Naive thymus-derived CD4-positive, alpha-beta T cell (primary cell): ENCODE measurements at regions not wholly inside any gene's neighbourhood (a gene's known extent, or its start where the extent isn't known, plus 50 kb on each side); places are given as distances from the start of the nearest gene placed in this dataset.

Experiments used
- ATAC-seq: fragments of 150-1000 bp; cut with Tn5 transposase; 2 replicates; pipeline ENCODE4 v1.10.0; 2021; ENCODE audit warnings: mild to moderate bottlenecking, moderate library complexity
- CTCF ChIA-PET: fragments of 350-600 bp; sonication (Branson Sonifier 250); formaldehyde crosslinking; loops from one replicate; lab custom pipeline; 2021; ENCODE audit warnings: antibody characterized with exemption; lab: Charles Lee
- POLR2A ChIA-PET: fragments of 350-600 bp; sonication (Branson Sonifier 250); formaldehyde crosslinking; loops from one replicate; lab custom pipeline; 2021; ENCODE audit warnings: antibody characterized with exemption, inconsistent platforms; lab: Charles Lee
- DNase-seq, 9 donors: peaks; one replicate each; pipeline versions ENCODE4 v3.0.0 to v3.0.0-alpha.2; 2020 to 2022; ENCODE audit warnings: mixed read lengths in 1 of 9
- H3K27ac ChIP-seq: one replicate; pipeline ENCODE4 v1.7.0; 2013; ENCODE audit warnings: mild to moderate bottlenecking, low read depth, low read length, moderate library complexity
- H3K27me3 ChIP-seq, 2 donors: one replicate each; pipeline ENCODE4 v1.7.0; 2013; ENCODE audit warnings: low read length in 2 of 2, mild to moderate bottlenecking in 2 of 2, moderate library complexity in 2 of 2; ENCODE audit not compliant: control insufficient read depth in 2 of 2, insufficient read depth in 2 of 2
- H3K36me3 ChIP-seq, 3 experiments: 1 replicate in 2 of 3; 2 replicates in 1 of 3; pipeline ENCODE4 v1.7.0; 2013; ENCODE audit warnings: low read length in 3 of 3, mild to moderate bottlenecking in 3 of 3, moderate library complexity in 1 of 3; ENCODE audit not compliant: insufficient read depth in 3 of 3, control insufficient read depth in 2 of 3
- H3K4me1 ChIP-seq, 2 donors: one replicate each; pipeline ENCODE4 v1.7.0; 2013; ENCODE audit warnings: low read length in 2 of 2, mild to moderate bottlenecking in 2 of 2, moderate library complexity in 1 of 2; ENCODE audit not compliant: control insufficient read depth in 2 of 2, insufficient read depth in 2 of 2
- H3K4me3 ChIP-seq: 2 replicates; pipeline ENCODE4 v1.7.0; 2013; ENCODE audit warnings: mild to moderate bottlenecking, low read length
- H3K9me3 ChIP-seq, 3 experiments: 1 replicate in 2 of 3; 2 replicates in 1 of 3; pipeline ENCODE4 v1.7.0; 2013; ENCODE audit warnings: low read length in 3 of 3; ENCODE audit not compliant: control insufficient read depth in 2 of 3
- H3K27ac Mint-ChIP-seq, 9 donors: one replicate each; pipeline ENCODE4 v1.8.0; 2020 to 2022; ENCODE audit warnings: mixed read lengths in 9 of 9, mild to moderate bottlenecking in 8 of 9, moderate library complexity in 5 of 9, inconsistent platforms in 2 of 9
- H3K27me3 Mint-ChIP-seq, 5 donors: one replicate each; pipeline ENCODE4 v1.8.0; 2021 to 2022; ENCODE audit warnings: mixed read lengths in 5 of 5, mild to moderate bottlenecking in 1 of 5
- H3K36me3 Mint-ChIP-seq, 5 donors: one replicate each; pipeline ENCODE4 v1.8.0; 2020 to 2022; ENCODE audit warnings: mixed read lengths in 5 of 5, mild to moderate bottlenecking in 3 of 5, inconsistent platforms in 1 of 5
- H3K4me1 Mint-ChIP-seq, 7 donors: one replicate each; pipeline ENCODE4 v1.8.0; 2020 to 2022; ENCODE audit warnings: mixed read lengths in 7 of 7, mild to moderate bottlenecking in 3 of 7, inconsistent platforms in 1 of 7
- H3K4me3 Mint-ChIP-seq, 10 donors: one replicate each; pipeline ENCODE4 v1.8.0; 2020 to 2022; ENCODE audit warnings: mild to moderate bottlenecking in 10 of 10, mixed read lengths in 10 of 10, moderate library complexity in 6 of 10, inconsistent platforms in 2 of 10
- H3K9me3 Mint-ChIP-seq, 11 donors: one replicate each; pipeline ENCODE4 v1.8.0; 2020 to 2022; ENCODE audit warnings: mixed read lengths in 11 of 11, mild to moderate bottlenecking in 4 of 11, inconsistent platforms in 1 of 11, moderate library complexity in 1 of 11
- intact Hi-C, 2 donors: fragments of 100-400 bp; cut with micrococcal nuclease; formaldehyde crosslinking; loops; one replicate each; pipeline ENCODE4 v1.15.1; 2023

DNA sequence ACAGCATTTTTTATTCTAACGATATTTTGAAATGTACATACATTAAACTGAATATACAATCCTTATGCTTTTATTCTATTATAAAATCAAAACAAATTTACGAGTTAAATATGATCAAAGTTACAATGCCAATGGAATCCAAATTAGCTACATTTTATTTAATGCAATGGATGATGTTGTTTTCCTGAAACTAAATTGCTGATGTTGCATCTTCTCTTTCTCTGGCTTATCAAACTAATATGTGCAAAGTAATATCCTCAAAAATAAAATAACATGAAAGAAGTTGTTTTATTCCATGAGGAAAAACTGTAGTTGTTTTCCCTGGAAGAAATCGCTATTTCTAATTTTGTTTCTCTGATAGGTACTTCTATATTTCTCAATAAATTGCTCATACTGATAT is 106.8 kb downstream of the ASB9 start:
- peaks cover 0 to 6% (median 0%) of the 10 kb centered on the region in 5 donors for H3K36me3 Mint-ChIP-seq
- POLR2A ChIA-PET = no interaction called here
- intact Hi-C loops = no loop called here

GRCh38 chrX:15160558-15161095 is 109.3 kb downstream of the ASB9 start:
- peaks cover 0 to 9% (median 0%) of the 10 kb centered on the region in 5 donors for H3K36me3 Mint-ChIP-seq
- peaks cover 7 to 17% of the 10 kb centered on the region in 2 donors for H3K4me1 ChIP-seq
- ChIA-PET CTCF (no interaction called here), POLR2A (no interaction called here)
- H3K27ac ChIP-seq = no peak overlapping the region
- peaks cover 3 to 45% (median 36%) of the 10 kb centered on the region in 7 donors for H3K4me1 Mint-ChIP-seq
- DNase-seq = no peak
- ATAC-seq = no peak
- peak overlapping the region in 3 of 9 donors; percentile 66 to 89 (median 75) for H3K27ac Mint-ChIP-seq
- H3K36me3 ChIP-seq = no peaks in the 10 kb centered on the region
- H3K4me3 Mint-ChIP-seq = no peak overlapping the region
- no peaks in the 10 kb centered on the region for H3K9me3 ChIP-seq
- H3K4me3 ChIP-seq = no peak overlapping the region
- H3K27me3 Mint-ChIP-seq = peaks cover 0 to 2% (median 0%) of the 10 kb centered on the region in 5 donors
- H3K9me3 Mint-ChIP-seq = peaks cover 0 to 3% (median 0%) of the 10 kb centered on the region in 11 donors
- H3K27me3 ChIP-seq = no peaks in the 10 kb centered on the region
- intact Hi-C loops = no loop called here

More for the DNA sequence above, 106.8 kb downstream of the ASB9 start:
- Mint-ChIP-seq H3K9me3 (peaks cover 0 to 4% (median 0%) of the 10 kb centered on the region in 11 donors), H3K27ac (no peak overlapping the region), H3K4me3 (no peak overlapping the region), H3K4me1 (peaks cover 2 to 33% (median 29%) of the 10 kb centered on the region in 7 donors), H3K27me3 (peaks cover 0 to 2% (median 0%) of the 10 kb centered on the region in 5 donors)
- Histone ChIP-seq H3K4me3 (no peak overlapping the region), H3K27me3 (no peaks in the 10 kb centered on the region), H3K4me1 (peaks cover 3 to 9% of the 10 kb centered on the region in 2 donors), H3K36me3 (no peaks in the 10 kb centered on the region), H3K27ac (no peak overlapping the region), H3K9me3 (no peaks in the 10 kb centered on the region)
- CTCF ChIA-PET = no interaction called here
- ATAC-seq (no peak), DNase-seq (no peak)

DNA sequence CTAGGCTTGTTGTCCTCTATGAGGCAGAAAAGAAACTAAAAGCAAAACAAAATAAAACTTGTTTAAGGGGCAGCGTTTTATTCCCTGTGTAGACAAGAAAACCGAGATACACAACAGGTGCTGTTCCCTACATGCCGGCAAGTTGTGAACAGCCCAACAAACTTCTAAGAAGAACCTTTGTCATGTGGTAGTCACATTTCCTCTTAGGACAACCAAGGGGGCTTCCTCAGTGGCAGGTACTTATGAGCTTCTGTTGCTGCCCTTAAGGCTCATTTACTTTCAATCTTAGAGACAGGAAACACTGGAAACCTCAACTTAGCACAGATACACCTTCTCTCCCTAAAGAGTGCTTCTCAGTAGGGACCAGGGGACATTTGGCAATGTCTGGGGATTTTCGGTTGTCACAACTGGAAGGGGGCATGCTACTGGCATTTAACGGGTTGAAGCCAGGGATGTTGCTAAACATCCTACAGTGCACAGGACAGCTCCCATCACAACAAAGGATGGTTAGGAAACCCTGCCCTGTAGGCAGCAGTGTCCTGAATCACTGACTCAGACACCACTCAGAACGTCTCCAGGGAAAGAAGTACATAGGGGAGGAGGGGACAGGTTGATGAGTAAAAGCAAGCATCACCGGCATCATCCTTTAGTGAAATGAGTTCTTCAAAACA is 111.0 kb downstream of the ASB9 start:
- intact Hi-C loops = loop anchor here (1.0 to 10.0 kb wide), 6 partner anchors 8 to 636 kb away; partner anchors contain the start of genes PIGA (in 1 of the 2) and ZRSR2 (in 1 of the 2)
- ATAC-seq (peak; percentile 57), DNase-seq (peak in 5 of 9 donors; percentile 16 to 36 (median 21))
- ChIA-PET POLR2A (no interaction called here), CTCF (no interaction called here)
- peaks cover 3 to 52% (median 39%) of the 10 kb centered on the region in 7 donors for H3K4me1 Mint-ChIP-seq
- Histone ChIP-seq H3K4me3 (peak overlapping the region; percentile 36), H3K27ac (no peak overlapping the region), H3K36me3 (no peaks in the 10 kb centered on the region), H3K4me1 (peaks cover 7 to 17% of the 10 kb centered on the region in 2 donors), H3K9me3 (no peaks in the 10 kb centered on the region), H3K27me3 (no peaks in the 10 kb centered on the region)
- H3K27ac Mint-ChIP-seq = peak overlapping the region; percentile 72 to 98 (median 92)
- peaks cover 0 to 14% (median 0%) of the 10 kb centered on the region in 5 donors for H3K36me3 Mint-ChIP-seq
- H3K4me3 Mint-ChIP-seq = peak overlapping the region; percentile 52 to 91 (median 82)
- H3K27me3 Mint-ChIP-seq = no peaks in the 10 kb centered on the region
- H3K9me3 Mint-ChIP-seq = peaks cover 0 to 4% (median 0%) of the 10 kb centered on the region in 11 donors

DNA sequence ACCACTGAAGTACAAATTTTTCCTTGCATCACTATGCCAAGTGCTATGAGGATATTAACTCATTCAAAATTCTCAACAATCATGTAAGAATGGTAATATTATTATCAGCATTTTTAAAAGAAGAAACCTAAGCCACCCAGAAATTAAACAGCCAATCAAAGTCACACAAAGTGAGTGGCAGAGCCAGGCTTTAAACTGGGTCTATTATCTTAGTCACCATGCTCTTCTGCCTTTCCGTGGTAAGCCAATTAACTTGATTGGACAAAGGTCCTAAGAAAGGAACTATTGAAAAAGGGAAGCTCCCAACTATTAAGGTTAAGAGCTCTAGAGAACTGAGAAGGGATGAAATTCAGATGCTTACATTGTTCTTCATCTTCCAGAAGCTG is 111.5 kb downstream of the ASB9 start:
- H3K9me3 Mint-ChIP-seq = peaks cover 0 to 5% (median 0%) of the 10 kb centered on the region in 11 donors
- H3K9me3 ChIP-seq = no peaks in the 10 kb centered on the region
- H3K4me3 Mint-ChIP-seq = peak overlapping the region; percentile 52 to 91 (median 82)
- H3K27ac Mint-ChIP-seq = peak overlapping the region; percentile 72 to 98 (median 92)
- peaks cover 7 to 17% of the 10 kb centered on the region in 2 donors for H3K4me1 ChIP-seq
- no peaks in the 10 kb centered on the region for H3K27me3 Mint-ChIP-seq
- no peaks in the 10 kb centered on the region for H3K36me3 ChIP-seq
- no peak overlapping the region for H3K27ac ChIP-seq
- peak overlapping the region; percentile 36 for H3K4me3 ChIP-seq
- CTCF ChIA-PET = no interaction called here
- ATAC-seq = no peak
- DNase-seq = no peak
- H3K27me3 ChIP-seq = no peaks in the 10 kb centered on the region
- intact Hi-C loops = loop anchor here (1.0 to 10.0 kb wide), 5 partner anchors 16 to 636 kb away; partner anchors contain the start of genes PIGA (in 1 of the 2) and ZRSR2 (in 1 of the 2)
- peaks cover 3 to 52% (median 39%) of the 10 kb centered on the region in 7 donors for H3K4me1 Mint-ChIP-seq
- POLR2A ChIA-PET = no interaction called here
- H3K36me3 Mint-ChIP-seq = peaks cover 0 to 17% (median 0%) of the 10 kb centered on the region in 5 donors

DNA sequence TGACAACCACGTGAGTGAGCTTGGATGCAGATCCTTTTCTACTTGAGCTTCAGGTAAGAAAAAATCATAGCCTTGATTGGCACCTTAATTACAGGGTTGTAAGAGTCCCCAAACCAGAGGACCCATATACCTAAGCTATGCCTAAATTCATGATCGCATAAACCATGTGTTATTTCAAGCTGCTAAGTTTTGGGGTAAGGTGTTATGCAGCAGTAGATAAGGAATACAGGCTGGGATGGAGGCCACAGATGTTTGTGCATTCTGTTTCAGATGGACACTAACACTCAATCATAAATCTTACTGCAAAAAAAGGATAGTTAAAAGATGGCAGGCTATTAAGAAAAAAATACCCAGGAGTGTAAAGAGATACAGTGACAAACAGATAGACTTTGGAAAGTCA is 112.3 kb downstream of the ASB9 start:
- H3K27me3 ChIP-seq = no peaks in the 10 kb centered on the region
- peaks cover 0 to 9% (median 0%) of the 10 kb centered on the region in 11 donors for H3K9me3 Mint-ChIP-seq
- H3K9me3 ChIP-seq = no peaks in the 10 kb centered on the region
- peak overlapping the region in 6 of 10 donors; percentile 8 to 91 (median 82) for H3K4me3 Mint-ChIP-seq
- H3K27ac ChIP-seq = peak overlapping the region; percentile 18
- DNase-seq (no peak), ATAC-seq (no peak)
- H3K4me1 Mint-ChIP-seq = peaks cover 3 to 55% (median 39%) of the 10 kb centered on the region in 7 donors
- ChIA-PET CTCF (no interaction called here), POLR2A (interaction anchor here (0.6 kb wide), 1 partner anchor 1682 kb away, joined by 3 read pairs; no protein-coding TSS in a partner anchor)
- H3K27ac Mint-ChIP-seq = peak overlapping the region in 6 of 9 donors; percentile 22 to 98 (median 90)
- intact Hi-C loops = loop anchor here (1.0 to 10.0 kb wide), 5 partner anchors 15 to 637 kb away; partner anchors contain the start of genes PIGA (in 1 of the 2) and ZRSR2 (in 1 of the 2)
- H3K4me1 ChIP-seq = peaks cover 7 to 17% of the 10 kb centered on the region in 2 donors
- H3K36me3 ChIP-seq = no peaks in the 10 kb centered on the region
- H3K4me3 ChIP-seq = peak overlapping the region; percentile 36
- H3K36me3 Mint-ChIP-seq = peaks cover 0 to 20% (median 0%) of the 10 kb centered on the region in 5 donors
- H3K27me3 Mint-ChIP-seq = no peaks in the 10 kb centered on the region

DNA sequence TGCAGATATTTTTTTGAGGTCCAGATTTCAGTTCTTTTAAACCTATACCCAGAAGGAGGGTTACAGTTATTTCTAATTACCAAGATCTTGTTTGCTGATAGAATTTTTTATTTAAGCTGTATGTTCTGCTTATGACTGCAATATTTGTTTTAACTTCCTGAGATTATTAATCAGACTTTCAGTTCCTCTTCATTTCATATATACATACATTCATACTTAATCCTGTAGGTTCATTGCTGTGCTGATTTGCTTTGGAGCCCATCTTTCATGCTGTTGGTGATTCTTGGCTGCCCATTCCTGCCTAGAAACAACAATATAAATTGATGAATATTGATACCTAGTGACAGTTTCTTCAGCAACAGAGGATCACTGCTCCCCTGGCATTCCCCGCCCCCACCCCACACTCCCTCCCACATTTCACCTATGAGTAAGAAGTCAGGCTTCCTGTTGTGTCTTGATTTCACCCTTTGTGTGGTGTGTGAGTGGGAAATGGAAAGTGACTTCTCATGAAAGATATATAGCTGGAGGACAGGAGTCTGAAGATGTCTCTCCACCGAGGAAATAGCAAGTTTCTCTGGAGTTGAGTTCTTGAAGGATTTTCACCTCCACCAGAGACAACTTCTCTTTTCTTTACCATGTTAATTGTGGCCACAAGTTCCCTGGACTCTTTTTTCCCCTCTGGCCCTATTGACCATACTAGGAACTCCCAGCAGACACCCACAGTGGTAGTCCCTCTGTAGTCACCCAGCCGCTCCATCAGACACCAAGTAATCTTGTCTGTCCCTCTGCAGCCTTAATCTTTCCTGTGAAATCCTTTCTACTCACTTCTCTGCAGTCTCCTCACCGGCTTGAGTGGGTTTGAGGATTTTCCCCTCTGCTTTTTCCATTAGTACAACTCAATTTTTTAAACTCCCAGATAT is 118.4 kb downstream of the ASB9 start:
- peak overlapping the region in 9 of 10 donors; percentile 11 to 66 (median 49) for H3K4me3 Mint-ChIP-seq
- POLR2A ChIA-PET = no interaction called here
- ATAC-seq = peak; percentile 45
- Histone ChIP-seq H3K27ac (no peak overlapping the region), H3K4me3 (no peak overlapping the region), H3K4me1 (peaks cover 5 to 11% of the 10 kb centered on the region in 2 donors), H3K36me3 (no peaks in the 10 kb centered on the region), H3K27me3 (no peaks in the 10 kb centered on the region), H3K9me3 (no peaks in the 10 kb centered on the region)
- peak overlapping the region in 7 of 9 donors; percentile 9 to 93 (median 62) for H3K27ac Mint-ChIP-seq
- intact Hi-C loops = loop anchor here (1.0 to 10.0 kb wide), 4 partner anchors 8 to 643 kb away; partner anchors contain the start of genes FANCB (in 1 of the 2), MOSPD2 (in 1 of the 2) and ZRSR2 (in 1 of the 2)
- peaks cover 0 to 28% (median 0%) of the 10 kb centered on the region in 5 donors for H3K36me3 Mint-ChIP-seq
- CTCF ChIA-PET = no interaction called here
- peaks cover 0 to 3% (median 0%) of the 10 kb centered on the region in 5 donors for H3K27me3 Mint-ChIP-seq
- H3K4me1 Mint-ChIP-seq = peaks cover 7 to 52% (median 25%) of the 10 kb centered on the region in 7 donors
- peaks cover 0 to 12% (median 0%) of the 10 kb centered on the region in 11 donors for H3K9me3 Mint-ChIP-seq
- peak in 4 of 9 donors; percentile 14 to 22 (median 15) for DNase-seq
